ENCODE measurements at regions not wholly inside any gene's neighbourhood (a gene's known extent, or its start where the extent isn't known, plus 50 kb on each side); places are given as distances from the start of the nearest gene placed in this dataset.

- Mint-ChIP-seq H3K4me3 (ENCODE audit: unreplicated experiment) (no peak overlapping the region), H3K27me3 (ENCODE audit: unreplicated experiment) (no peaks in the 10 kb centered on the region), H3K9me3 (ENCODE audit: unreplicated experiment) (peaks cover 46% of the 10 kb centered on the region), H3K36me3 (ENCODE audit: unreplicated experiment) (no peaks in the 10 kb centered on the region), H3K4me1 (ENCODE audit: unreplicated experiment) (no peaks in the 10 kb centered on the region), H3K27ac (ENCODE audit: unreplicated experiment) (no peak overlapping the region)
- TF ChIP-seq CTCF (IDR thresholded peaks at IDR 0.05): no peak
- DNase-seq (ENCODE audit: extremely low spot score, unreplicated experiment): no peak
Measured at GRCh38 chrX:82998163-82998562, 509.9 kb upstream of the POU3F4 start.

GRCh38 chrX:83004012-83004411, 504.1 kb upstream of the POU3F4 start:
- TF ChIP-seq CTCF (IDR thresholded peaks at IDR 0.05): no peak
- no peak for DNase-seq (ENCODE audit: extremely low spot score, unreplicated experiment)
- Mint-ChIP-seq H3K4me3 (ENCODE audit: unreplicated experiment) (no peak overlapping the region), H3K27ac (ENCODE audit: unreplicated experiment) (no peak overlapping the region), H3K36me3 (ENCODE audit: unreplicated experiment) (no peaks in the 10 kb centered on the region), H3K27me3 (ENCODE audit: unreplicated experiment) (no peaks in the 10 kb centered on the region), H3K4me1 (ENCODE audit: unreplicated experiment) (no peaks in the 10 kb centered on the region), H3K9me3 (ENCODE audit: unreplicated experiment) (peaks cover 55% of the 10 kb centered on the region)

DNA sequence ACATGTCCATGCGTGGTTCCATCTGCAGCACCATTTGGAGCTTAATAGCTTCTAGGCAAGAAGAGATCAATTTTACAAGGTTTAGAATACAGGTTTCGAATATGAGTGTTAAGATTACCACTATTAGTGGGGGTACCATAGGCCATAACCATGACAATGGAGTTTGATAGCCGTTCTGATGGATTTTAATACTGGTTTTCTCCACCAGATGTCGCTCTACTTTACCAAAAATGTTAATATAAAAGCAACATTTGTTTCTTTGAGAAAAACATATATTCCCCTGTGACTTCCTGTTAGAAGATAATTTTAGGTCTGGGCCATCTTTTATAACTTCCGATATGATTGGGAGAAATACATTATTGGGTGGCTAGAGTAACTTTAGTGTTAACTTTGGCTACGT, 499.7 kb upstream of the POU3F4 start:
- H3K27me3 Mint-ChIP-seq (ENCODE audit: unreplicated experiment): no peaks in the 10 kb centered on the region
- no peaks in the 10 kb centered on the region for H3K4me1 Mint-ChIP-seq (ENCODE audit: unreplicated experiment)
- H3K9me3 Mint-ChIP-seq (ENCODE audit: unreplicated experiment): peaks cover 58% of the 10 kb centered on the region
- H3K36me3 Mint-ChIP-seq (ENCODE audit: unreplicated experiment): no peaks in the 10 kb centered on the region
- TF ChIP-seq CTCF (IDR thresholded peaks at IDR 0.05): no peak
- H3K27ac Mint-ChIP-seq (ENCODE audit: unreplicated experiment): no peak overlapping the region
- no peak overlapping the region for H3K4me3 Mint-ChIP-seq (ENCODE audit: unreplicated experiment)
- no peak for DNase-seq (ENCODE audit: extremely low spot score, unreplicated experiment)

GRCh38 chrX:83019258-83019657, 488.8 kb upstream of the POU3F4 start:
- DNase-seq (ENCODE audit: extremely low spot score, unreplicated experiment): no peak
- no peak overlapping the region for H3K27ac Mint-ChIP-seq (ENCODE audit: unreplicated experiment)
- no peaks in the 10 kb centered on the region for H3K36me3 Mint-ChIP-seq (ENCODE audit: unreplicated experiment)
- no peak for TF ChIP-seq CTCF (IDR thresholded peaks at IDR 0.05)
- peaks cover 56% of the 10 kb centered on the region for H3K9me3 Mint-ChIP-seq (ENCODE audit: unreplicated experiment)
- no peak overlapping the region for H3K4me3 Mint-ChIP-seq (ENCODE audit: unreplicated experiment)
- H3K4me1 Mint-ChIP-seq (ENCODE audit: unreplicated experiment): no peaks in the 10 kb centered on the region
- no peaks in the 10 kb centered on the region for H3K27me3 Mint-ChIP-seq (ENCODE audit: unreplicated experiment)

DNA sequence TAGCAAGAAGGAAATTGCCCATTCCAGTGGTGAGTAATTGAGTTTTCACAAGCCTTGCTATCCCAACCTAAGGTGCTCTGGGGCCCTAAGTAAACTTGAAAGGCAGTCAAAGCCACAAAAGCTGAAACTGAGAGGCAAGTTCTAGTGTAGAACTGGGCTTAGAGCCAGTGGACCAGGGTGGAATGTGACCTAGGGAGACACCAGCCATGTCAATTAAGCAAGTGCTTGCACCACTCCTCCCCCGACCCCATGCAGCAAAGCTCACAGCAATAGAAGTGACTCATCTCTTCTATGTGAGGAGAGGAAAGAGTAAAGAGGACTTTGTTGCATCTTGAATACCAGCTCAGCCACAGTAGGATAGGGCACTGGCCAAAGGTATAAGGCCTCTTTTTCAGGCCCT, 486.1 kb upstream of the POU3F4 start:
- DNase-seq (ENCODE audit: extremely low spot score, unreplicated experiment): no peak
- Mint-ChIP-seq H3K27ac (ENCODE audit: unreplicated experiment) (no peak overlapping the region), H3K4me1 (ENCODE audit: unreplicated experiment) (no peaks in the 10 kb centered on the region), H3K27me3 (ENCODE audit: unreplicated experiment) (no peaks in the 10 kb centered on the region), H3K4me3 (ENCODE audit: unreplicated experiment) (no peak overlapping the region), H3K9me3 (ENCODE audit: unreplicated experiment) (peaks cover 60% of the 10 kb centered on the region), H3K36me3 (ENCODE audit: unreplicated experiment) (no peaks in the 10 kb centered on the region)
- TF ChIP-seq CTCF (IDR thresholded peaks at IDR 0.05): no peak
